Neural progenitor cell (in vitro differentiated cells): ENCODE measurements at regions not wholly inside any gene's neighbourhood (a gene's known extent, or its start where the extent isn't known, plus 50 kb on each side); places are given as distances from the start of the nearest gene placed in this dataset.
A peak's percentile ranks its signal among the peaks of the same experiment; 100 is the strongest.

Experiments
- DNase-seq: peaks from one replicate; pipeline ENCODE4 v3.0.0-alpha.2; 2016; ENCODE audit warnings: low spot score
- H2AFZ ChIP-seq: fragments of 200-600 bp; sonication (generic); replicated peaks from 2 replicates; pipeline ENCODE4 v1.6.1; 2016; ENCODE audit warnings: antibody characterized with exemption
- H3F3A ChIP-seq: fragments of 200-600 bp; sonication (generic); 2 replicates; pipeline ENCODE4 v1.6.1; 2016; ENCODE audit warnings: antibody characterized with exemption, low read depth
- H3K27ac ChIP-seq: fragments of 200-600 bp; sonication (generic); 2 replicates; pipeline ENCODE4 v1.5.1; 2016; ENCODE audit warnings: mild to moderate bottlenecking
- H3K27me3 ChIP-seq: fragments of 200-600 bp; sonication (generic); 2 replicates; pipeline ENCODE4 v1.6.1; 2016; ENCODE audit warnings: mild to moderate bottlenecking, moderate library complexity
- H3K36me3 ChIP-seq: fragments of 200-600 bp; sonication (generic); 2 replicates; pipeline ENCODE4 v1.5.1; 2016
- H3K4me1 ChIP-seq: fragments of 200-600 bp; sonication (generic); 2 replicates; pipeline ENCODE4 v1.6.1; 2016; ENCODE audit warnings: mixed run types
- H3K4me2 ChIP-seq: fragments of 200-600 bp; sonication (generic); 2 replicates; pipeline ENCODE4 v1.6.1; 2016
- H3K4me3 ChIP-seq: fragments of 200-600 bp; sonication (generic); 2 replicates; pipeline ENCODE4 v1.5.1; 2016
- H3K79me2 ChIP-seq: fragments of 200-600 bp; sonication (generic); 2 replicates; pipeline ENCODE4 v1.6.1; 2016; ENCODE audit warnings: low read depth
- H3K9ac ChIP-seq: fragments of 200-600 bp; sonication (generic); 2 replicates; pipeline ENCODE4 v1.6.1; 2016
- H3K9me3 ChIP-seq: fragments of 200-600 bp; sonication (generic); 2 replicates; pipeline ENCODE4 v1.5.1; 2016; ENCODE audit warnings: low read depth
- H4K20me1 ChIP-seq: fragments of 200-600 bp; sonication (generic); 2 replicates; pipeline ENCODE4 v1.6.1; 2016; ENCODE audit warnings: low read depth
- H3K27ac Mint-ChIP-seq: 3 replicates; pipeline ENCODE4 v1.8.0; 2021; ENCODE audit warnings: mixed read lengths
- H3K27me3 Mint-ChIP-seq: 2 replicates; pipeline ENCODE4 v1.8.0; 2022; ENCODE audit warnings: low read depth, mild to moderate bottlenecking, inconsistent platforms, moderate library complexity, mixed read lengths; ENCODE audit not compliant: insufficient read depth
- H3K36me3 Mint-ChIP-seq: 3 replicates; pipeline ENCODE4 v1.8.0; 2021; ENCODE audit warnings: mixed read lengths
- H3K4me1 Mint-ChIP-seq: 3 replicates; pipeline ENCODE4 v1.8.0; 2021; ENCODE audit warnings: mixed read lengths
- H3K4me3 Mint-ChIP-seq: 3 replicates; pipeline ENCODE4 v1.8.0; 2021; ENCODE audit warnings: mild to moderate bottlenecking, moderate library complexity, mixed read lengths
- H3K9me3 Mint-ChIP-seq: 3 replicates; pipeline ENCODE4 v1.8.0; 2020; ENCODE audit warnings: mixed read lengths
- CTCF ChIP-seq: fragments of 200-600 bp; sonication (generic); IDR thresholded peaks from 2 replicates; pipeline ENCODE4 v1.5.1; 2017; ENCODE audit warnings: antibody characterized with exemption, mild to moderate bottlenecking
- EZH2 ChIP-seq: fragments of 200-600 bp; sonication (generic); IDR thresholded peaks from 2 replicates; pipeline ENCODE4 v1.6.1; 2017; ENCODE audit warnings: antibody characterized with exemption, mild to moderate bottlenecking, moderate library complexity
- EZH2phosphoT487 ChIP-seq: fragments of 200-600 bp; sonication (generic); IDR thresholded peaks from 2 replicates; pipeline ENCODE4 v1.6.1; 2017; ENCODE audit warnings: antibody characterized with exemption

- TF ChIP-seq EZH2phosphoT487 (no peak), EZH2 (no peak)
- Mint-ChIP-seq H3K36me3 (no peaks in the 10 kb centered on the region), H3K27ac (no peak overlapping the region), H3K4me1 (no peaks in the 10 kb centered on the region), H3K9me3 (peaks cover 20% of the 10 kb centered on the region), H3K27me3 (no peaks in the 10 kb centered on the region), H3K4me3 (no peak overlapping the region)
- Histone ChIP-seq H4K20me1 (no peaks in the 10 kb centered on the region), H3F3A (no peaks in the 10 kb centered on the region), H3K27ac (no peak overlapping the region), H3K36me3 (no peaks in the 10 kb centered on the region), H3K27me3 (no peaks in the 10 kb centered on the region), H3K4me3 (no peak overlapping the region), H2AFZ (no peak overlapping the region), H3K4me2 (no peak overlapping the region), H3K9me3 (peaks cover 11% of the 10 kb centered on the region), H3K79me2 (no peaks in the 10 kb centered on the region), H3K4me1 (peaks cover 5% of the 10 kb centered on the region), H3K9ac (no peak overlapping the region)
- DNase-seq: no peak
Measured at GRCh38 chr13:21944610-21945009, 273.7 kb downstream of the FGF9 start.

GRCh38 chr13:21945195-21945594 is 274.3 kb downstream of the FGF9 start:
- Histone ChIP-seq H3K9me3 (peaks cover 11% of the 10 kb centered on the region), H2AFZ (no peak overlapping the region), H3K27ac (no peak overlapping the region), H3K4me3 (no peak overlapping the region), H3K9ac (no peak overlapping the region), H3K27me3 (no peaks in the 10 kb centered on the region), H4K20me1 (no peaks in the 10 kb centered on the region), H3K36me3 (no peaks in the 10 kb centered on the region), H3F3A (no peaks in the 10 kb centered on the region), H3K79me2 (no peaks in the 10 kb centered on the region), H3K4me1 (peaks cover 5% of the 10 kb centered on the region), H3K4me2 (no peak overlapping the region)
- no peak for DNase-seq
- H3K4me1 Mint-ChIP-seq: no peaks in the 10 kb centered on the region
- peaks cover 20% of the 10 kb centered on the region for H3K9me3 Mint-ChIP-seq
- no peak overlapping the region for H3K4me3 Mint-ChIP-seq
- no peak overlapping the region for H3K27ac Mint-ChIP-seq
- H3K27me3 Mint-ChIP-seq: no peaks in the 10 kb centered on the region
- TF ChIP-seq EZH2 (no peak), EZH2phosphoT487 (no peak), CTCF (no peak)
- H3K36me3 Mint-ChIP-seq: no peaks in the 10 kb centered on the region

- Mint-ChIP-seq H3K4me3 (no peak overlapping the region), H3K4me1 (no peaks in the 10 kb centered on the region), H3K36me3 (no peaks in the 10 kb centered on the region), H3K9me3 (peaks cover 20% of the 10 kb centered on the region), H3K27me3 (no peaks in the 10 kb centered on the region), H3K27ac (no peak overlapping the region)
- Histone ChIP-seq H3K4me2 (no peak overlapping the region), H3K4me3 (no peak overlapping the region), H2AFZ (no peak overlapping the region), H3K36me3 (no peaks in the 10 kb centered on the region), H3K27ac (no peak overlapping the region), H4K20me1 (no peaks in the 10 kb centered on the region), H3K27me3 (no peaks in the 10 kb centered on the region), H3K9me3 (peaks cover 11% of the 10 kb centered on the region), H3K9ac (no peak overlapping the region), H3K4me1 (peaks cover 5% of the 10 kb centered on the region), H3F3A (no peaks in the 10 kb centered on the region), H3K79me2 (no peaks in the 10 kb centered on the region)
- no peak for DNase-seq
- no peak for TF ChIP-seq EZH2
- TF ChIP-seq EZH2phosphoT487: no peak
- TF ChIP-seq CTCF: no peak
Measured at GRCh38 chr13:21946964-21947363, 276.1 kb downstream of the FGF9 start.

- Histone ChIP-seq H3K9me3 (peaks cover 11% of the 10 kb centered on the region), H3K27me3 (no peaks in the 10 kb centered on the region), H3K27ac (no peak overlapping the region), H3K9ac (no peak overlapping the region), H2AFZ (peak overlapping the region; percentile 80), H3K79me2 (no peaks in the 10 kb centered on the region), H3K36me3 (no peaks in the 10 kb centered on the region), H3K4me1 (peaks cover 5% of the 10 kb centered on the region), H3K4me3 (no peak overlapping the region), H3F3A (no peaks in the 10 kb centered on the region), H3K4me2 (no peak overlapping the region), H4K20me1 (no peaks in the 10 kb centered on the region)
- Mint-ChIP-seq H3K4me1 (no peaks in the 10 kb centered on the region), H3K4me3 (no peak overlapping the region), H3K36me3 (no peaks in the 10 kb centered on the region), H3K9me3 (peaks cover 13% of the 10 kb centered on the region), H3K27me3 (peaks cover under 1% of the 10 kb centered on the region), H3K27ac (no peak overlapping the region)
- no peak for DNase-seq
- TF ChIP-seq EZH2phosphoT487: no peak
- TF ChIP-seq EZH2: no peak
- no peak for TF ChIP-seq CTCF
Measured at GRCh38 chr13:21948769-21949474, 278.0 kb downstream of the FGF9 start.
